SK-N-SH treated with all-trans-retinoic acid at 6 μM for 48 hours (cell line): ENCODE measurements at regions not wholly inside any gene's neighbourhood (a gene's known extent, or its start where the extent isn't known, plus 50 kb on each side); places are given as distances from the start of the nearest gene placed in this dataset.

Source experiments
- ATAC-seq: fragments of 200-7000 bp; cut with Tn5 transposase; 3 replicates; pipeline ENCODE4 v1.9.1; 2020; ENCODE audit warnings: mild to moderate bottlenecking, moderate library complexity
- ARNTL ChIP-seq: fragments of 450-650 bp; formaldehyde crosslinking; IDR thresholded peaks from 2 replicates; pipeline ENCODE4 v1.5.0; 2020; ENCODE audit warnings: low read depth, mild to moderate bottlenecking, moderate library complexity, borderline replicate concordance
- BACH2 ChIP-seq: fragments of 250-450 bp; sonication (Bioruptor Pico); IDR thresholded peaks from 2 replicates; pipeline ENCODE4 v1.9.0; 2021; ENCODE audit warnings: mild to moderate bottlenecking, borderline replicate concordance
- CREB5 ChIP-seq: fragments of 250-450 bp; sonication (Bioruptor Pico); IDR thresholded peaks from 2 replicates; pipeline ENCODE4 v1.5.1; 2020; ENCODE audit warnings: low read depth, mild to moderate bottlenecking, moderate library complexity
- ESRRG ChIP-seq: fragments of 250-450 bp; sonication (Bioruptor Pico); IDR thresholded peaks from 2 replicates; pipeline ENCODE4 v1.6.1; 2021; ENCODE audit warnings: mild to moderate bottlenecking
- GLIS3 ChIP-seq: fragments of 250-450 bp; sonication (Bioruptor Pico); IDR thresholded peaks from 2 replicates; pipeline ENCODE4 v1.5.0; 2020; ENCODE audit warnings: mild to moderate bottlenecking, moderate library complexity
- OSR1 ChIP-seq: fragments of 250-450 bp; sonication (Bioruptor Pico); IDR thresholded peaks from 2 replicates; pipeline ENCODE4 v1.8.0; 2022; ENCODE audit warnings: moderate library complexity, mild to moderate bottlenecking, inconsistent platforms
- PATZ1 ChIP-seq: fragments of 250-450 bp; sonication (Bioruptor Pico); IDR thresholded peaks from 2 replicates; pipeline ENCODE4 v1.8.0; 2020; ENCODE audit warnings: mild to moderate bottlenecking, moderate library complexity, borderline replicate concordance
- POU6F1 ChIP-seq: fragments of 250-450 bp; sonication (Bioruptor Pico); IDR thresholded peaks from 2 replicates; pipeline ENCODE4 v1.8.0; 2021; ENCODE audit warnings: low read depth, mild to moderate bottlenecking, moderate library complexity, borderline replicate concordance
- PPARA ChIP-seq: fragments of 250-450 bp; sonication (Bioruptor Pico); IDR thresholded peaks from 2 replicates; pipeline ENCODE4 v1.5.0; 2020; ENCODE audit warnings: mild to moderate bottlenecking, borderline replicate concordance
- RARB ChIP-seq: fragments of 250-450 bp; sonication (Bioruptor Pico); IDR thresholded peaks from 2 replicates; pipeline ENCODE4 v1.8.0; 2021; ENCODE audit warnings: mild to moderate bottlenecking, moderate library complexity
- TCF4 ChIP-seq: fragments of 250-450 bp; sonication (Bioruptor Pico); IDR thresholded peaks from 2 replicates; pipeline ENCODE4 v1.8.0; 2021; ENCODE audit warnings: mild to moderate bottlenecking, moderate library complexity, borderline replicate concordance
- TOX ChIP-seq: fragments of 250-450 bp; sonication (Bioruptor Pico); IDR thresholded peaks from 2 replicates; pipeline ENCODE4 v1.8.0; 2021; ENCODE audit warnings: mild to moderate bottlenecking, moderate library complexity, borderline replicate concordance
- TSHZ2 ChIP-seq: fragments of 250-450 bp; sonication (Bioruptor Pico); IDR thresholded peaks from 2 replicates; pipeline ENCODE4 v1.5.0; 2020; ENCODE audit warnings: mild to moderate bottlenecking, moderate library complexity
- ZC3H10 ChIP-seq: fragments of 250-450 bp; sonication (Bioruptor Pico); IDR thresholded peaks from 2 replicates; pipeline ENCODE4 v1.5.1; 2021; ENCODE audit warnings: mild to moderate bottlenecking, moderate library complexity
- ZFP3 ChIP-seq: fragments of 250-450 bp; sonication (Bioruptor Pico); IDR thresholded peaks from 2 replicates; pipeline ENCODE4 v1.5.0; 2020; ENCODE audit warnings: mild to moderate bottlenecking, moderate library complexity
- ZFP30 ChIP-seq: fragments of 450-650 bp; formaldehyde crosslinking; IDR thresholded peaks from 2 replicates; pipeline ENCODE4 v1.5.0; 2022; ENCODE audit warnings: mild to moderate bottlenecking, moderate library complexity
- ZNF565 ChIP-seq: fragments of 450-650 bp; formaldehyde crosslinking; conservative IDR thresholded peaks from 2 replicates; pipeline ENCODE4 v1.5.0; 2020; ENCODE audit warnings: low read depth, mild to moderate bottlenecking, moderate library complexity
- ZNF8 ChIP-seq: fragments of 450-650 bp; formaldehyde crosslinking; IDR thresholded peaks from 2 replicates; pipeline ENCODE4 v1.5.0; 2020; ENCODE audit warnings: mild to moderate bottlenecking, moderate library complexity

GRCh38 chr4:82069883-82070638 lies 303.7 kb downstream of the HNRNPD start (continued):
- TF ChIP-seq PATZ1 (no peak), POU6F1 (CRISPR knock-in tag) (no peak), ZFP3 (CRISPR knock-in tag) (no peak)

- no peak for ATAC-seq
- no peak for TF ChIP-seq TSHZ2 (CRISPR knock-in tag)
- TF ChIP-seq POU6F1 (CRISPR knock-in tag) = no peak
- no peak for TF ChIP-seq TOX (CRISPR knock-in tag)
- no peak for TF ChIP-seq GLIS3
- no peak for TF ChIP-seq BACH2 (CRISPR knock-in tag)
- no peak for TF ChIP-seq ESRRG (CRISPR knock-in tag)
- no peak for TF ChIP-seq RARB (CRISPR knock-in tag)
- no peak for TF ChIP-seq ZC3H10
- TF ChIP-seq ARNTL = no peak
- TF ChIP-seq PPARA (CRISPR knock-in tag) = no peak
- TF ChIP-seq CREB5 = no peak
- TF ChIP-seq TCF4 (CRISPR knock-in tag) = no peak
- TF ChIP-seq OSR1 = no peak
- no peak for TF ChIP-seq ZNF8 (CRISPR knock-in tag)
- no peak for TF ChIP-seq ZNF565 (CRISPR knock-in tag)
- TF ChIP-seq, all 23 proteins: peak for 0
Observed at GRCh38 chr4:82063017-82063416, 310.8 kb downstream of the HNRNPD start.

GRCh38 chr4:82057990-82058544 lies 315.7 kb downstream of the HNRNPD start:
- TF ChIP-seq ZFP30 (CRISPR knock-in tag) = no peak
- TF ChIP-seq OSR1 = no peak
- TF ChIP-seq PATZ1 = no peak
- TF ChIP-seq TOX (CRISPR knock-in tag) = no peak
- no peak for TF ChIP-seq TSHZ2 (CRISPR knock-in tag)
- TF ChIP-seq TCF4 (CRISPR knock-in tag) = no peak
- ATAC-seq = no peak
